ENCODE measurements at regions not wholly inside any gene's neighbourhood (a gene's known extent, or its start where the extent isn't known, plus 50 kb on each side); places are given as distances from the start of the nearest gene placed in this dataset.

GRCh38 chr12:98221243-98221808, 294.1 kb upstream of the TMPO start:
- DNase-seq, result no peak

- DNase-seq, result no peak
Measured at GRCh38 chr12:98222135-98222534, 293.3 kb upstream of the TMPO start.

- DNase-seq, result no peak
Measured at GRCh38 chr12:98224584-98225221, 290.7 kb upstream of the TMPO start.

GRCh38 chr12:98227162-98227561, 288.2 kb upstream of the TMPO start:
- no peak for DNase-seq

GRCh38 chr12:98228683-98229539, 286.5 kb upstream of the TMPO start:
- DNase-seq, result no peak

GRCh38 chr12:98229540-98229924, 285.9 kb upstream of the TMPO start:
- DNase-seq, result no peak

GRCh38 chr12:98232753-98233390, 282.5 kb upstream of the TMPO start:
- DNase-seq, result no peak

- no peak for DNase-seq
Measured at GRCh38 chr12:98235301-98235700, 280.1 kb upstream of the TMPO start.

GRCh38 chr12:98238515-98239130, 276.8 kb upstream of the TMPO start:
- DNase-seq, result no peak

- DNase-seq, result no peak
Measured at GRCh38 chr12:98243190-98243589, 272.2 kb upstream of the TMPO start.

- no peak for DNase-seq
Measured at GRCh38 chr12:98244136-98244535, 271.3 kb upstream of the TMPO start.

GRCh38 chr12:98253207-98254037, 262.0 kb upstream of the TMPO start:
- DNase-seq, result peak; percentile 16

- DNase-seq, result no peak
Measured at GRCh38 chr12:98256830-98257229, 258.6 kb upstream of the TMPO start.

GRCh38 chr12:98259693-98260092, 255.7 kb upstream of the TMPO start:
- no peak for DNase-seq

GRCh38 chr12:98260276-98260675, 255.1 kb upstream of the TMPO start:
- DNase-seq, result no peak

GRCh38 chr12:98262902-98263301, 252.5 kb upstream of the TMPO start:
- no peak for DNase-seq

GRCh38 chr12:98274430-98275130, 240.8 kb upstream of the TMPO start:
- DNase-seq, result no peak

- no peak for DNase-seq
Measured at GRCh38 chr12:98275131-98275475, 240.3 kb upstream of the TMPO start.

- DNase-seq, result no peak
Measured at GRCh38 chr12:98280152-98280551, 235.2 kb upstream of the TMPO start.

- DNase-seq, result no peak
Measured at GRCh38 chr12:98280621-98281020, 234.8 kb upstream of the TMPO start.

GRCh38 chr12:98291828-98292227, 223.6 kb upstream of the TMPO start:
- no peak for DNase-seq

All from right kidney (tissue), 1 donor.